Lower lobe of right lung (tissue), 2 donors: ENCODE measurements at regions not wholly inside any gene's neighbourhood (a gene's known extent, or its start where the extent isn't known, plus 50 kb on each side); places are given as distances from the start of the nearest gene placed in this dataset.
A peak's percentile ranks its signal among the peaks of the same experiment; 100 is the strongest.

Experiments
- ATAC-seq, 2 donors: fragments of 200-7000 bp; cut with Tn5 transposase; one replicate each; pipeline ENCODE4 v1.9.1; 2020 to 2022; ENCODE audit warnings: mild to moderate bottlenecking in 2 of 2, moderate library complexity in 2 of 2
- DNase-seq: peaks from one replicate; pipeline ENCODE4 v3.0.0-alpha.2; 2020
- H3K27ac ChIP-seq: fragments of 200-600 bp; one replicate; pipeline ENCODE4 v1.8.0; 2022
- H3K27me3 ChIP-seq: fragments of 200-600 bp; one replicate; pipeline ENCODE4 v1.8.0; 2022; ENCODE audit warnings: low read depth
- H3K36me3 ChIP-seq: fragments of 200-600 bp; one replicate; pipeline ENCODE4 v1.8.0; 2022; ENCODE audit warnings: mild to moderate bottlenecking
- H3K4me1 ChIP-seq: fragments of 200-600 bp; one replicate; pipeline ENCODE4 v1.8.0; 2022
- H3K4me3 ChIP-seq: fragments of 200-600 bp; one replicate; pipeline ENCODE4 v1.8.0; 2022; ENCODE audit warnings: mild to moderate bottlenecking
- H3K9me3 ChIP-seq: fragments of 200-600 bp; one replicate; pipeline ENCODE4 v1.8.0; 2022
- intact Hi-C: fragments of 100-400 bp; cut with DNase I; formaldehyde crosslinking; loops from one replicate; pipeline ENCODE4 v1.11.0; 2022
- TF ChIP-seq, protein P1 (sequence below): fragments of 200-600 bp; IDR thresholded peaks from one replicate; pipeline ENCODE4 v1.8.0; 2022; ENCODE audit warnings: antibody characterized with exemption, mild to moderate bottlenecking
- donor health status: DM: no; HTN: yes; CAD: no; lungs with severe emphysema.

GRCh38 chr11:95364324-95365295 is 133.6 kb upstream of the SESN3 start:
- TF ChIP-seq, protein P1, sequence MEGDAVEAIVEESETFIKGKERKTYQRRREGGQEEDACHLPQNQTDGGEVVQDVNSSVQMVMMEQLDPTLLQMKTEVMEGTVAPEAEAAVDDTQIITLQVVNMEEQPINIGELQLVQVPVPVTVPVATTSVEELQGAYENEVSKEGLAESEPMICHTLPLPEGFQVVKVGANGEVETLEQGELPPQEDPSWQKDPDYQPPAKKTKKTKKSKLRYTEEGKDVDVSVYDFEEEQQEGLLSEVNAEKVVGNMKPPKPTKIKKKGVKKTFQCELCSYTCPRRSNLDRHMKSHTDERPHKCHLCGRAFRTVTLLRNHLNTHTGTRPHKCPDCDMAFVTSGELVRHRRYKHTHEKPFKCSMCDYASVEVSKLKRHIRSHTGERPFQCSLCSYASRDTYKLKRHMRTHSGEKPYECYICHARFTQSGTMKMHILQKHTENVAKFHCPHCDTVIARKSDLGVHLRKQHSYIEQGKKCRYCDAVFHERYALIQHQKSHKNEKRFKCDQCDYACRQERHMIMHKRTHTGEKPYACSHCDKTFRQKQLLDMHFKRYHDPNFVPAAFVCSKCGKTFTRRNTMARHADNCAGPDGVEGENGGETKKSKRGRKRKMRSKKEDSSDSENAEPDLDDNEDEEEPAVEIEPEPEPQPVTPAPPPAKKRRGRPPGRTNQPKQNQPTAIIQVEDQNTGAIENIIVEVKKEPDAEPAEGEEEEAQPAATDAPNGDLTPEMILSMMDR: no peak
- Histone ChIP-seq H3K36me3 (no peaks in the 10 kb centered on the region), H3K4me3 (no peak overlapping the region), H3K27ac (no peak overlapping the region), H3K27me3 (no peaks in the 10 kb centered on the region), H3K9me3 (no peaks in the 10 kb centered on the region), H3K4me1 (peaks cover 34% of the 10 kb centered on the region)
- intact Hi-C loops: no loop called here
- ATAC-seq (peak; percentile 79 to 90), DNase-seq (no peak)

- no peak for DNase-seq
- H3K36me3 ChIP-seq: no peaks in the 10 kb centered on the region
Measured at GRCh38 chr11:95363708-95364107, 132.7 kb upstream of the SESN3 start.

DNA sequence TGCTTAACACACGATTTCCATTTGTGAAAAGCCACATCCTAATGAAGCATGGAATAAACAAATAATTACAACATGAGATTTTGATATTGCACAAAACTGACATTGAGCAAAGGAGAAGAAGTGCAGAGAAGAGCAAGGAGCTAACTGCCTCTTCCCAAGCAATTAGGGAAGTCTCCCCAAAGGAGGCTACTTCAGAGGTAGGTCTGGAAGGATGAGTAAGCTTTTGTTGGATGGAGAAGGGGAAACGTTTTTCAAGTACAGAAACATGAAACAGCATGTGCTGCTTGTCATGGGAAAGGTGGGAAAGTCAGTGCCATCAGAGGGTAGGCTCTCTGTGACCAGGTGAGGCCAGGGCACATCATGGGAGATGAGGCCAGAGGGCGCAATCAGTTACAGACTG is 132.2 kb upstream of the SESN3 start:
- Histone ChIP-seq H3K27ac (no peak overlapping the region), H3K27me3 (no peaks in the 10 kb centered on the region), H3K36me3 (no peaks in the 10 kb centered on the region), H3K9me3 (no peaks in the 10 kb centered on the region), H3K4me3 (no peak overlapping the region), H3K4me1 (peaks cover 34% of the 10 kb centered on the region)
- intact Hi-C loops: no loop called here
- TF ChIP-seq, protein P1: no peak
- DNase-seq (no peak), ATAC-seq (peak in 1 of 2 donors; percentile 45)

More at GRCh38 chr11:95363708-95364107, 132.7 kb upstream of the SESN3 start:
- Histone ChIP-seq H3K4me1 (peaks cover 34% of the 10 kb centered on the region), H3K4me3 (no peak overlapping the region), H3K27me3 (no peaks in the 10 kb centered on the region), H3K9me3 (no peaks in the 10 kb centered on the region), H3K27ac (no peak overlapping the region)
- no peak for ATAC-seq
- intact Hi-C loops: no loop called here
- TF ChIP-seq, protein P1: no peak

GRCh38 chr11:95361180-95361579 is 130.2 kb upstream of the SESN3 start:
- no peak for DNase-seq
- TF ChIP-seq, protein P1: no peak
- H3K9me3 ChIP-seq: no peaks in the 10 kb centered on the region
- H3K36me3 ChIP-seq: no peaks in the 10 kb centered on the region
- H3K27ac ChIP-seq: no peak overlapping the region
- intact Hi-C loops: no loop called here
- no peak for ATAC-seq
- peaks cover 34% of the 10 kb centered on the region for H3K4me1 ChIP-seq
- no peak overlapping the region for H3K4me3 ChIP-seq
- no peaks in the 10 kb centered on the region for H3K27me3 ChIP-seq

GRCh38 chr11:95360377-95361075 is 129.5 kb upstream of the SESN3 start:
- Histone ChIP-seq H3K4me1 (peaks cover 33% of the 10 kb centered on the region), H3K36me3 (no peaks in the 10 kb centered on the region), H3K4me3 (no peak overlapping the region), H3K27me3 (no peaks in the 10 kb centered on the region), H3K9me3 (no peaks in the 10 kb centered on the region), H3K27ac (no peak overlapping the region)
- DNase-seq (no peak), ATAC-seq (no peak)
- intact Hi-C loops: no loop called here
- TF ChIP-seq, protein P1: no peak
